GM23248 (cell line): ENCODE measurements at regions not wholly inside any gene's neighbourhood (a gene's known extent, or its start where the extent isn't known, plus 50 kb on each side); places are given as distances from the start of the nearest gene placed in this dataset.
A peak's percentile ranks its signal among the peaks of the same experiment; 100 is the strongest.

ENCODE experiments used
- DNase-seq: peaks from one replicate; pipeline ENCODE4 v3.0.0-alpha.2; 2015
- H2AFZ ChIP-seq: fragments of 200-600 bp; sonication (generic); 2 replicates; pipeline ENCODE4 v1.6.1; 2016; ENCODE audit warnings: antibody characterized with exemption
- H3F3A ChIP-seq: fragments of 200-600 bp; sonication (generic); 2 replicates; pipeline ENCODE4 v1.6.1; 2016; ENCODE audit warnings: mild to moderate bottlenecking, antibody characterized with exemption, mixed run types; ENCODE audit not compliant: insufficient read depth
- H3K27ac ChIP-seq: fragments of 200-600 bp; sonication (generic); 2 replicates; pipeline ENCODE4 v1.5.1; 2016; ENCODE audit warnings: mild to moderate bottlenecking
- H3K27me3 ChIP-seq: fragments of 200-600 bp; sonication (generic); replicated peaks from 2 replicates; pipeline ENCODE4 v1.6.1; 2016; ENCODE audit warnings: mild to moderate bottlenecking; ENCODE audit not compliant: insufficient read depth
- H3K36me3 ChIP-seq: fragments of 200-600 bp; sonication (generic); 2 replicates; pipeline ENCODE4 v1.6.1; 2016; ENCODE audit warnings: low read depth, mild to moderate bottlenecking
- H3K4me1 ChIP-seq: fragments of 200-600 bp; sonication (generic); 2 replicates; pipeline ENCODE4 v1.6.1; 2016; ENCODE audit warnings: mild to moderate bottlenecking; ENCODE audit not compliant: insufficient read depth
- H3K4me2 ChIP-seq: fragments of 200-600 bp; sonication (generic); one replicate; pipeline ENCODE4 v1.6.1; 2016; ENCODE audit warnings: mild to moderate bottlenecking; ENCODE audit not compliant: unreplicated experiment
- H3K4me3 ChIP-seq: fragments of 200-600 bp; sonication (generic); 2 replicates; pipeline ENCODE4 v1.5.1; 2016; ENCODE audit warnings: mild to moderate bottlenecking
- H3K79me2 ChIP-seq: fragments of 200-600 bp; sonication (generic); 2 replicates; pipeline ENCODE4 v1.6.1; 2016; ENCODE audit warnings: mild to moderate bottlenecking; ENCODE audit not compliant: insufficient read depth
- H3K9ac ChIP-seq: fragments of 200-600 bp; sonication (generic); 2 replicates; pipeline ENCODE4 v1.6.1; 2016; ENCODE audit warnings: mild to moderate bottlenecking
- H3K9me2 ChIP-seq: fragments of 200-600 bp; sonication (generic); 2 replicates; pipeline ENCODE4 v1.6.1; 2016; ENCODE audit warnings: mixed run types, mild to moderate bottlenecking, moderate library complexity; ENCODE audit not compliant: insufficient read depth
- H3K9me3 ChIP-seq: fragments of 200-600 bp; sonication (generic); one replicate; pipeline ENCODE4 v1.6.1; 2017; ENCODE audit warnings: low read depth
- H4K20me1 ChIP-seq: fragments of 200-600 bp; sonication (generic); 2 replicates; pipeline ENCODE4 v1.6.0; 2016; ENCODE audit not compliant: insufficient read depth
- EZH2 ChIP-seq: fragments of 200-600 bp; sonication (generic); IDR thresholded peaks from 2 replicates; pipeline ENCODE4 v1.6.1; 2018; ENCODE audit warnings: antibody characterized with exemption, mild to moderate bottlenecking; ENCODE audit not compliant: insufficient read depth, poor library complexity, severe bottlenecking
- EZH2phosphoT487 ChIP-seq: fragments of 200-600 bp; sonication (generic); IDR thresholded peaks from 2 replicates; pipeline ENCODE4 v1.6.1; 2018; ENCODE audit warnings: antibody characterized with exemption, moderate library complexity, mild to moderate bottlenecking, low read depth; ENCODE audit not compliant: insufficient read depth
- WGBS, 2 experiments: methylation state at CpG; one replicate each; pipeline ENCODE4 v1.1.6; 2015 to 2017; ENCODE audit warnings: low lambda C conversion rate in 2 of 2, low coverage in 1 of 2; ENCODE audit errors: missing lambda C conversion rate in 2 of 2; 5-methylcytosine and 5-hydroxymethylcytosine counted together
- in situ Hi-C: fragments of 300-500 bp; cut with MboI; formaldehyde crosslinking; loops from 2 replicates; pipeline ENCODE4 v1.15.0; 2020

DNA sequence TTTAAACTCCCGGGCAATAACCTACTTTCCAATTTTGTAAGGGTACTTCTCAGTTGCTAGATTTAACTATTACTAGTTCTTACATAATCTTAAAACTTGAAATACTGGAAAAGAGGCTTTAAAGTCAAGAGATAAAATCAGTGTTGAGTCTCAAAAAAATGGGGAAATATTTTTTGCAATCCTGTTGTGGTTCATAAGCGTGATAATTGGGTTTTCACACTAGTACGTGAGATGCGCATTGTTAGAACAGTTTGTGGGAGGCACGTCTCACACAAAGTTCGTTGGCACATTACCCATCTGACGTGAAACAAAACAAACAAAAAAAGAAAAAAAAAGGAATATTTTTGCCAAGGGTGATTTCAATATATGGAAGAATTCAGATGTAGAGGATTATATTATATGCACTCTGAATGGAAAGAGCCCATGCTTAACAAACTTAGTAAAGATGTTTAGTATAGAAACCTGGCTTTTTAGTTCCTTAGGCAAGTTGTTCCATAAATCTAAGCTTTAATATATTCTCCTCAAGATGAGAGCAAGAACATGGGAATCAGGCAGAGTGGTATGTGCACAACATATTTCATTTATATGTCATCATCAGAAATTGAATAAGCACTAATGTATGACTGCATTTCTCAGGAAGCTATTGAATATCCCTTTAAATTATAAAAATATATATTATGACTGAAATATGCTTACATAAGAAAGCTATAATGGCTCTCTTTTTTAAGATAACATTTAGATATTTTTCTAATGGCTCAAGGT lies 73.9 kb upstream of the TNFSF4 start:
- H3K4me3 ChIP-seq, result no peak overlapping the region
- H3K27me3 ChIP-seq, result no peaks in the 10 kb centered on the region
- WGBS, 2 experiments, result 79 to 82% methylated on average over 7 of the region's 7 CpGs
- H3K9ac ChIP-seq, result no peak overlapping the region
- no peak overlapping the region for H3K4me2 ChIP-seq
- H3K79me2 ChIP-seq, result no peaks in the 10 kb centered on the region
- H3K9me3 ChIP-seq, result no peaks in the 10 kb centered on the region
- no peaks in the 10 kb centered on the region for H3K36me3 ChIP-seq
- peak; percentile 23 for DNase-seq
- no peaks in the 10 kb centered on the region for H4K20me1 ChIP-seq
- H3K4me1 ChIP-seq, result peaks cover 11% of the 10 kb centered on the region; the same call in 1 of the 2 replicates
- no peak overlapping the region for H3K27ac ChIP-seq
- no peak for TF ChIP-seq EZH2phosphoT487
- TF ChIP-seq EZH2, result no peak
- in situ Hi-C loops, result no loop called here
- H3K9me2 ChIP-seq, result 0 out of 2 replicates have a peak, but pooled peaks cover 11% of the 10 kb centered on the region
- H3F3A ChIP-seq, result no peaks in the 10 kb centered on the region
- H2AFZ ChIP-seq, result no peak overlapping the region

DNA sequence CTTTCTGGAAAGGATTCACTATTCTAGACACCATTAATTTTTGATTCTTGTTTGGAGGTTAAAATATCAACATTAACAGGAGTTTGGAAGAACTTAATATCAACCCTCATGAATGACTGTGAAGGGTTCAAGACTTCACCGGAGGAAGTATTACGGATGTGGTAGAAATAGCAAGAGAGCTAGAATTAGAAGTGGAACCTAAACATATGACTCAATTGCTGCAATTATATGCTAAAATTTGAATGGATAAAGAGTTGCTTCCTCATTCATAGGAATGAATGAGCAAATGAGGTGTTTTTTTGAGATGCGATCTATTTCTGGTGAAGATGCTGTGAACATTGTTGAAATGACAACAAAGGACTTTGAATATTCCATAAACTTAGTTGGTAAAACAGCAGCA lies 77.9 kb upstream of the TNFSF4 start:
- Histone ChIP-seq H3K4me3 (no peak overlapping the region), H3K9ac (no peak overlapping the region), H4K20me1 (no peaks in the 10 kb centered on the region), H3K27ac (no peak overlapping the region), H3K4me2 (no peak overlapping the region), H3K79me2 (no peaks in the 10 kb centered on the region), H3F3A (no peaks in the 10 kb centered on the region), H3K9me2 (0 out of 2 replicates have a peak, but pooled peaks cover 10% of the 10 kb centered on the region), H3K27me3 (no peaks in the 10 kb centered on the region), H3K36me3 (no peaks in the 10 kb centered on the region), H3K9me3 (no peaks in the 10 kb centered on the region), H2AFZ (no peak overlapping the region), H3K4me1 (peaks cover 11% of the 10 kb centered on the region; the same call in 1 of the 2 replicates)
- TF ChIP-seq EZH2phosphoT487, result no peak
- no peak for DNase-seq
- 97% methylated on average over 3 of the region's 3 CpGs for WGBS, 2 experiments
- in situ Hi-C loops, result no loop called here

DNA sequence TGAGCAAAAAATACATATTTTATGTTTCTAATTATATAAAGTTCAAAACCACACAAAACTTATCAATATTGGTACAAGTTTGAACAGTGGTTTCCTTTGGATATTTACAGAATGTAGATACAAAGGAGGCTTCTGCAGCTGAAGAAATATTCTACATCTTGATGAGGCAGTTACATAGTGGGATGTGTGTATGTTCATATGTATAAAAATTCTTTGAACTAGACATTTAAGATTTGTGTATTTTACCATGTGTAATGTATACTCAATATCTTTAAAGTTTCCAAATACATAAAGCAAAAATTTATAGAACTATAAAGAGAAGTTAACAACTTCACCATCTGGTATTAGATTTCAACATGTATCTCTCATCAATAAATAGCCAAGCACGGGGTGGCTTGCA lies 80.7 kb upstream of the TNFSF4 start:
- Histone ChIP-seq H3K27ac (no peak overlapping the region), H3F3A (no peaks in the 10 kb centered on the region), H2AFZ (no peak overlapping the region), H3K4me3 (no peak overlapping the region), H3K9me3 (no peaks in the 10 kb centered on the region), H3K27me3 (no peaks in the 10 kb centered on the region), H3K4me1 (peaks cover under 1% of the 10 kb centered on the region; the same call in 1 of the 2 replicates), H3K36me3 (no peaks in the 10 kb centered on the region), H3K4me2 (no peak overlapping the region), H4K20me1 (no peaks in the 10 kb centered on the region), H3K79me2 (no peaks in the 10 kb centered on the region), H3K9me2 (no peaks in the 10 kb centered on the region), H3K9ac (no peak overlapping the region)
- 18 to 23% methylated on average over 1 of the region's 1 CpG for WGBS, 2 experiments
- in situ Hi-C loops, result no loop called here
- no peak for DNase-seq
- TF ChIP-seq EZH2phosphoT487 (no peak), EZH2 (no peak)

DNA sequence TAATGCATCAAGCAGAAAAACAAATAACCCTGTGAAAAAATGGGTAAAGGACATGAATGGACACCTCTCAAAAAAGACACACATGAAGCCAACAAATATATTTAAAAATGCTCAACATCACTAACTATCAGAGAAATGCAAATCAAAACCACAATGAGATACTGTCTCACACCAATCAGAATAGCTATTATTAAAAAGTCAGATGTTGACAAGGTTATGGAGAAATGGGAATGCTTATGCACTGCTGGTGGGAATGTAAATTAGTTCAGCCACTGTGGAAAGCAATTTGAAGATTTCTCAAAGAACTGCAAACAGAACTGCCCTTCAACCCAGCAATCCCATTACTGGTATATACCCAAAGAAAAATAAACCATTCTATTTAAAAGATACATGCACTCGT lies 86.6 kb upstream of the TNFSF4 start:
- no peaks in the 10 kb centered on the region for H3K36me3 ChIP-seq
- no peaks in the 10 kb centered on the region for H4K20me1 ChIP-seq
- no peaks in the 10 kb centered on the region for H3K9me2 ChIP-seq
- H3K4me1 ChIP-seq, result peaks cover 47% of the 10 kb centered on the region
- TF ChIP-seq EZH2, result no peak
- no peak for TF ChIP-seq EZH2phosphoT487
- no peak overlapping the region for H3K4me3 ChIP-seq
- WGBS, 2 experiments, result 94 to 96% methylated on average over 1 of the region's 1 CpG
- H3K27ac ChIP-seq, result no peak overlapping the region
- peaks cover 45% of the 10 kb centered on the region for H3F3A ChIP-seq
- no peaks in the 10 kb centered on the region for H3K9me3 ChIP-seq
- H3K27me3 ChIP-seq, result no peaks in the 10 kb centered on the region
- no peak overlapping the region for H2AFZ ChIP-seq
- DNase-seq, result no peak
- H3K79me2 ChIP-seq, result no peaks in the 10 kb centered on the region
- H3K4me2 ChIP-seq, result no peak overlapping the region
- in situ Hi-C loops, result no loop called here
- no peak overlapping the region for H3K9ac ChIP-seq

DNA sequence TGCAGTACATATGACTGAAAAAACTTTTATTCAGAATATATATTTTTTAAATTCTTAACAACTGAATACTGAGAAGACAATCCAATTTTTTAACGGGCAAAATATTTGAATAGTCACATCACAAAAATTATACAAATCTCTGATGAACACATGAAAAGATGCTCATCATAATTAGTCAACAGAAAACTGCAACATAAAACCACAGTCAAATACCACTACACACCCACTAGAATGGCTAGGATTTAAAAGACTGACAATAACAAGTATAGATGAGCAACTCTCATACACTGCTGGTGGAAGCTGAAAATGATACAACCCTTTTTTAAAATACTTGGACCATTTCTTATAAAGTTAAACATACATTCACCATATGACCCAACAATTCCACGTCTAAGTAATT lies 87.7 kb upstream of the TNFSF4 start:
- no peak overlapping the region for H3K4me3 ChIP-seq
- no peak overlapping the region for H3K9ac ChIP-seq
- no peaks in the 10 kb centered on the region for H3K9me3 ChIP-seq
- no peaks in the 10 kb centered on the region for H3K36me3 ChIP-seq
- TF ChIP-seq EZH2 (no peak), EZH2phosphoT487 (no peak)
- H3K27ac ChIP-seq, result peak overlapping the region; percentile 37
- no peaks in the 10 kb centered on the region for H4K20me1 ChIP-seq
- 14 to 26% methylated on average over 2 of the region's 2 CpGs for WGBS, 2 experiments
- H3K79me2 ChIP-seq, result no peaks in the 10 kb centered on the region
- DNase-seq, result peak; percentile 60
- peak overlapping the region; percentile 2 for H3K4me2 ChIP-seq
- peaks cover 52% of the 10 kb centered on the region for H3K4me1 ChIP-seq
- in situ Hi-C loops, result no loop called here
- H3K9me2 ChIP-seq, result no peaks in the 10 kb centered on the region
- peaks cover 45% of the 10 kb centered on the region for H3F3A ChIP-seq
- H3K27me3 ChIP-seq, result no peaks in the 10 kb centered on the region
- no peak overlapping the region for H2AFZ ChIP-seq
